Psoas muscle (tissue), 7 donors: ENCODE measurements at regions not wholly inside any gene's neighbourhood (a gene's known extent, or its start where the extent isn't known, plus 50 kb on each side); places are given as distances from the start of the nearest gene placed in this dataset.

Experiments
- ATAC-seq, 4 donors: fragments of 200-7000 bp; cut with Tn5 transposase; one replicate each; pipeline ENCODE4 v1.9.1; 2020; ENCODE audit warnings: moderate library complexity in 3 of 4, mild to moderate bottlenecking in 2 of 4
- DNase-seq, 2 donors: peaks; one replicate each; pipeline ENCODE4 v3.0.0-alpha.2; 2020
- H3K27ac ChIP-seq: fragments of 200-600 bp; one replicate; pipeline ENCODE4 v1.8.0; 2022
- H3K27me3 ChIP-seq, 3 donors: fragments of 200-600 bp in 1 of 3; one replicate each; pipeline versions ENCODE4 v1.6.1 to v1.8.0; 2013 to 2022; ENCODE audit warnings: low read length in 2 of 3, mild to moderate bottlenecking in 2 of 3, moderate library complexity in 1 of 3; ENCODE audit not compliant: insufficient read depth in 3 of 3
- H3K36me3 ChIP-seq, 2 donors: fragments of 200-600 bp in 1 of 2; one replicate each; pipeline versions ENCODE4 v1.6.1 to v1.8.0; 2013 to 2022; ENCODE audit warnings: low read depth in 1 of 2, mild to moderate bottlenecking in 1 of 2, moderate library complexity in 1 of 2; ENCODE audit not compliant: insufficient read depth in 1 of 2
- H3K4me1 ChIP-seq: fragments of 200-600 bp; one replicate; pipeline ENCODE4 v1.8.0; 2022
- H3K4me3 ChIP-seq: fragments of 200-600 bp; one replicate; pipeline ENCODE4 v1.8.0; 2022; ENCODE audit warnings: mild to moderate bottlenecking
- H3K9me3 ChIP-seq: fragments of 200-600 bp; one replicate; pipeline ENCODE4 v1.8.0; 2022
- CTCF ChIP-seq: fragments of 200-600 bp; IDR thresholded peaks from one replicate; pipeline ENCODE4 v1.8.0; 2022; ENCODE audit warnings: antibody characterized with exemption
- WGBS, 3 donors: extraction: QIAGEN DNeasy Blood & Tissue Kit; methylation state at CpG; one replicate each; pipeline versions ENCODE4 v1.1.6 to v1.1.7; 2013; 5-methylcytosine and 5-hydroxymethylcytosine counted together
- intact Hi-C, 2 donors: fragments of 100-400 bp; cut with DNase I; formaldehyde crosslinking; loops; one replicate each; pipeline versions ENCODE4 v1.11.0 to v1.14.2; 2022
- donor health status: healthy with polysubstance abuse.
- donor health status: DM: no; HTN: no; CAD: no; lungs with moderate emphysema.
- donor health status: Bipolar disorder and iron deficiency.
- donor health status: healthy.
- donor health status: DM: yes; HTN: yes; CAD: no.
- donor health status: DM: no; HTN: no; CAD: no.
- donor health status: DM: yes; HTN: yes; CAD: no.

DNA sequence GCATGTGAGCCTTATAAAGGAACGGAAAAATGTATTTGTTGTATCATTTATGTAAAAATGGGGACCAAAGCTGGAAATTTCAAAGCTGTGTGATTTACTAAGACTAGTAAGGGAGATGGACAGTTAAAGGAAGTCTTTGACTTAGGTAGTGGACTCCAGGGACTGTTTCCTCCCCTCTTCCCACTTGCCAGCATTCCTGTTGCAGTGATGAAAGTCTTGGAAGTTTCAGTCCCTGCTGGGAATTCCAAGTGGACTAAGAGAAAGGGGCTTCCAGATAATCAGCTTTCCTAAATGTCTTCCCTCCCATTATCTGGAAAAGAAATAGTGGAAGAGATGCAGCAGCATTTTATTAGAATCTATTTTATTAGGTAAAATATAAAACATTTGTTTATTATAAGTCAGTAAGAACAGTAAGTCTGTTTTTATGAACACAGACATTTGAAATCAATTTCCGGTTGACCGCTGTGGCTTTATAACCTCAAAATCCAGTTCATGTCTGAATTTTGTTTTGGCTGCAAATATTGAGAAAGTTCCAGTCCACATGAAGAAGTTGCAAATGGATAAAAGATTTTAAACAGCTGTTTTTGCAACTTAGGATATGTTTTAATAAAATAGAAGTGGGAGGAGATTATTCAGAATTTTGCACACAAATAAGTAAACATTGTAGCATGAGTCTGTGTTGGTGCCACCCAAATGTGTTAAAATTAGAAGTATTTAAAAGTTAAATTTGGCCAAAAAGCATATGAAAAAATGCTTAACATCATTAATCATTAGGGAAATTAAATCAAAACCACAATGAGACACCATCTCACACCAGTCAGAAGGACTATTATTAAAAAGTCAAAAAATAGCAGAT is 141.8 kb downstream of the IL20RB start:
- H3K9me3 ChIP-seq: no peaks in the 10 kb centered on the region
- ATAC-seq: peak in 1 of 4 donors; percentile 58
- H3K4me1 ChIP-seq: no peaks in the 10 kb centered on the region
- H3K27me3 ChIP-seq: peaks cover 0 to 8% (median 0%) of the 10 kb centered on the region in 3 donors
- intact Hi-C loops: loop anchor here (5.0 to 10.0 kb wide), 4 partner anchors 695 to 873 kb away; no protein-coding TSS in a partner anchor
- H3K4me3 ChIP-seq: no peak overlapping the region
- no peaks in the 10 kb centered on the region for H3K36me3 ChIP-seq
- 50 to 65% (median 51%) methylated on average over 3 of the region's 3 CpGs for WGBS, 3 donors
- no peak for DNase-seq
- no peak overlapping the region for H3K27ac ChIP-seq
- TF ChIP-seq CTCF: no peak

DNA sequence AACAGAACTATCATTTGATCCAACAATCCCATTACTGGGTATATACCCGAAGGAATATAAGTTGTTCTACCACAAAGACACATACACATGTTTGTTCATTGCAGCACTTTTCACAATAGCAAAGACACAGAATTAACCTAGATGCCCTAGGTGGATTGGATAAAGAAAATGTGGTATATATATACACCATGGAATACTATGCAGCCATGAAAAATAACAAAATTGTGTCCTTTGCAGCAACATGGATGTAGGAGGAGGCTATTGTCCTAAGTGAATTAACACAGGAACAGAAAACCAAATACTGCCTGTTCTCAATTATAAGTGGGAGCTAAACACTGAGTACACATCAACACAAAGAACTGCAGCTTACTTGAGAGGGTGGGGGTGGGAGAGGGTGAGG is 142.5 kb downstream of the IL20RB start:
- ATAC-seq: no peak
- no peak for DNase-seq
- Histone ChIP-seq H3K9me3 (no peaks in the 10 kb centered on the region), H3K27me3 (peaks cover 0 to 8% (median 0%) of the 10 kb centered on the region in 3 donors), H3K4me3 (no peak overlapping the region), H3K4me1 (no peaks in the 10 kb centered on the region), H3K36me3 (no peaks in the 10 kb centered on the region), H3K27ac (no peak overlapping the region)
- WGBS, 3 donors: 86 to 95% (median 88%) methylated on average over 1 of the region's 1 CpG
- no peak for TF ChIP-seq CTCF
- intact Hi-C loops: loop anchor here (5.0 to 10.0 kb wide), 4 partner anchors 694 to 872 kb away; no protein-coding TSS in a partner anchor

GRCh38 chr3:137103739-137104138 is 146.0 kb downstream of the IL20RB start:
- no peak overlapping the region for H3K4me3 ChIP-seq
- peaks cover 0 to 9% (median 4%) of the 10 kb centered on the region in 3 donors for H3K27me3 ChIP-seq
- 30 to 44% (median 40%) methylated on average over 5 to 7 of the region's 7 CpGs for WGBS, 3 donors
- H3K4me1 ChIP-seq: no peaks in the 10 kb centered on the region
- H3K27ac ChIP-seq: no peak overlapping the region
- H3K9me3 ChIP-seq: no peaks in the 10 kb centered on the region
- no peak for ATAC-seq
- no peak for DNase-seq
- intact Hi-C loops: loop anchor here (5.0 to 10.0 kb wide), 4 partner anchors 691 to 869 kb away; no protein-coding TSS in a partner anchor
- H3K36me3 ChIP-seq: no peaks in the 10 kb centered on the region
- no peak for TF ChIP-seq CTCF

DNA sequence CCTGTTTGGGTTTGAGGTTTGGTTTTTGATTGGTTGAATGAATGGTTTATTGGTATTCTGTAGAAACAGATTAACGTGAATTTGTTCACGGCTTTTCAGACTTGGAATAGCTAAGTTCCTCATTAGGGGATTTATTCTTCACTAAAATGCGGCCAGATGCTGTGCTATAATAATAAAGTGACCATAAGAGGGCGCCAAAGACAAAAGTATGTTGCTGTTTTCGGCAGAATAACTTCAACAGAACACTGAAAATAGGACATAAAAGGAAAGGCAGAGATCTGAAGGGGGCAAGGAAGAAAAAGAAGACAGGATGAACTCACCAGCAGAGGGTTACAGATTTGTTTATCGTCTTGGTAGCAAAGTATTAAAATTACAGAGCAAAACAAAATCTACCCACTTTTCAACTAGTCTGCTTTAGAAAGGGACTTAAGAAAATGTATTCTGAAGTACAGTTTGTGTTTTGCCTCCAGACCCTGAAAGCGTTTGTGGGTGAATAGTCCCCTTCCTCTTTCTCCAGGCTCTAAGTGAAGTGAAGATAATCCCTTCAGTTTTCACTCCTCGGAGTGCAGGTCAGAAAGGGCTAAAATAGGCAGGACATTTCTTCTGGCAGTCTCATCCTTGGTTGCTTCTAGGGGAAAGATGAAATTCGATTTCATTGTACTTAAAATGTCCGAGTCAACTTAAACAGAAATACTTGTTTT is 147.6 kb downstream of the IL20RB start:
- H3K27me3 ChIP-seq: peaks cover 0 to 8% (median 5%) of the 10 kb centered on the region in 3 donors
- DNase-seq: no peak
- H3K4me3 ChIP-seq: no peak overlapping the region
- no peak overlapping the region for H3K27ac ChIP-seq
- WGBS, 3 donors: 10 to 14% (median 10%) methylated on average over 10 of the region's 10 CpGs
- intact Hi-C loops: loop anchor here (5.0 to 10.0 kb wide), 3 partner anchors 689 to 867 kb away; no protein-coding TSS in a partner anchor
- H3K9me3 ChIP-seq: no peaks in the 10 kb centered on the region
- no peaks in the 10 kb centered on the region for H3K4me1 ChIP-seq
- ATAC-seq: peak in 1 of 4 donors; percentile 61
- TF ChIP-seq CTCF: peak; percentile 63
- no peaks in the 10 kb centered on the region for H3K36me3 ChIP-seq
